HL-60/S4 treated with retinoic acid at 250 ng/mL for 4 days and 3 days (cell line): ENCODE measurements at regions not wholly inside any gene's neighbourhood (a gene's known extent, or its start where the extent isn't known, plus 50 kb on each side); places are given as distances from the start of the nearest gene placed in this dataset.

ENCODE experiments used
- in situ Hi-C: fragments of 300-500 bp; cut with MboI; formaldehyde crosslinking; loops from 2 replicates; pipeline ENCODE4 v1.7.0; 2022; ENCODE audit warnings: low sequenced_read_pairs

- in situ Hi-C loops: no loop called here
Measured at GRCh38 chr9:78486661-78487060, 189.7 kb downstream of the PSAT1 start.

- in situ Hi-C loops: no loop called here
Measured at GRCh38 chr9:78490231-78490630, 193.3 kb downstream of the PSAT1 start.

GRCh38 chr9:78491402-78491801, 194.5 kb downstream of the PSAT1 start:
- in situ Hi-C loops: no loop called here

GRCh38 chr9:78493166-78493742, 196.3 kb downstream of the PSAT1 start:
- in situ Hi-C loops: no loop called here

GRCh38 chr9:78502566-78502965, 205.6 kb downstream of the PSAT1 start:
- in situ Hi-C loops: no loop called here

- in situ Hi-C loops: no loop called here
Measured at GRCh38 chr9:78505546-78505945, 208.6 kb downstream of the PSAT1 start.

GRCh38 chr9:78507037-78507436, 210.1 kb downstream of the PSAT1 start:
- in situ Hi-C loops: no loop called here

- in situ Hi-C loops: no loop called here
Measured at GRCh38 chr9:78510035-78510434, 213.1 kb downstream of the PSAT1 start.

GRCh38 chr9:78515108-78515507, 218.2 kb downstream of the PSAT1 start:
- in situ Hi-C loops: no loop called here

- in situ Hi-C loops: no loop called here
Measured at GRCh38 chr9:78519786-78520185, 222.9 kb downstream of the PSAT1 start.

- in situ Hi-C loops: no loop called here
Measured at GRCh38 chr9:78521680-78522079, 224.8 kb downstream of the PSAT1 start.

GRCh38 chr9:78525986-78526560, 229.1 kb downstream of the PSAT1 start:
- in situ Hi-C loops: no loop called here

GRCh38 chr9:78533500-78533899, 236.6 kb downstream of the PSAT1 start:
- in situ Hi-C loops: no loop called here

GRCh38 chr9:78539188-78539587, 242.3 kb downstream of the PSAT1 start:
- in situ Hi-C loops: no loop called here

GRCh38 chr9:78539904-78540303, 243.0 kb downstream of the PSAT1 start:
- in situ Hi-C loops: no loop called here

GRCh38 chr9:78541868-78542443, 245.0 kb downstream of the PSAT1 start:
- in situ Hi-C loops: no loop called here

- in situ Hi-C loops: no loop called here
Measured at GRCh38 chr9:78542491-78543181, 245.7 kb downstream of the PSAT1 start.

GRCh38 chr9:78543353-78543752, 246.4 kb downstream of the PSAT1 start:
- in situ Hi-C loops: no loop called here

- in situ Hi-C loops: no loop called here
Measured at GRCh38 chr9:78544230-78544629, 247.3 kb downstream of the PSAT1 start.

- in situ Hi-C loops: no loop called here
Measured at GRCh38 chr9:78547831-78548230, 250.9 kb downstream of the PSAT1 start.

- in situ Hi-C loops: no loop called here
Measured at GRCh38 chr9:78548670-78549069, 251.7 kb downstream of the PSAT1 start.

- in situ Hi-C loops: no loop called here
Measured at GRCh38 chr9:78549711-78550110, 252.8 kb downstream of the PSAT1 start.
